ENCODE measurements at regions not wholly inside any gene's neighbourhood (a gene's known extent, or its start where the extent isn't known, plus 50 kb on each side); places are given as distances from the start of the nearest gene placed in this dataset.

GRCh38 chr2:66327066-66327740 is 107.7 kb upstream of the MEIS1 start:
- intact Hi-C loops (cut with micrococcal nuclease), result no loop called here
- no peak overlapping the region for H3K27ac Mint-ChIP-seq
- no peaks in the 10 kb centered on the region for H3K36me3 Mint-ChIP-seq (ENCODE audit: low read depth)
- H3K4me1 Mint-ChIP-seq, result no peaks in the 10 kb centered on the region
- H3K4me3 Mint-ChIP-seq, result no peak overlapping the region
- H3K27me3 Mint-ChIP-seq, result no peaks in the 10 kb centered on the region
- no peaks in the 10 kb centered on the region for H3K9me3 Mint-ChIP-seq
- no peak for DNase-seq

- Mint-ChIP-seq H3K9me3 (peaks cover under 1% of the 10 kb centered on the region), H3K27ac (no peak overlapping the region)
- intact Hi-C loops (cut with micrococcal nuclease), result no loop called here
Measured at GRCh38 chr2:66324909-66325528, 109.9 kb upstream of the MEIS1 start.

GRCh38 chr2:66324356-66324755 is 110.6 kb upstream of the MEIS1 start:
- intact Hi-C loops (cut with micrococcal nuclease), result no loop called here
- Mint-ChIP-seq H3K27me3 (no peaks in the 10 kb centered on the region), H3K4me1 (no peaks in the 10 kb centered on the region), H3K36me3 (ENCODE audit: low read depth) (no peaks in the 10 kb centered on the region), H3K27ac (no peak overlapping the region), H3K4me3 (no peak overlapping the region), H3K9me3 (peaks cover 3% of the 10 kb centered on the region)
- DNase-seq, result no peak

More at GRCh38 chr2:66324909-66325528, 109.9 kb upstream of the MEIS1 start:
- H3K4me3 Mint-ChIP-seq, result no peak overlapping the region
- DNase-seq, result no peak
- no peaks in the 10 kb centered on the region for H3K4me1 Mint-ChIP-seq
- no peaks in the 10 kb centered on the region for H3K36me3 Mint-ChIP-seq (ENCODE audit: low read depth)
- H3K27me3 Mint-ChIP-seq, result no peaks in the 10 kb centered on the region

GRCh38 chr2:66323406-66323805 is 111.5 kb upstream of the MEIS1 start:
- peaks cover 3% of the 10 kb centered on the region for H3K9me3 Mint-ChIP-seq
- no peak overlapping the region for H3K4me3 Mint-ChIP-seq
- no peaks in the 10 kb centered on the region for H3K4me1 Mint-ChIP-seq
- intact Hi-C loops (cut with micrococcal nuclease), result no loop called here
- H3K27me3 Mint-ChIP-seq, result no peaks in the 10 kb centered on the region
- no peak for DNase-seq
- H3K36me3 Mint-ChIP-seq (ENCODE audit: low read depth), result no peaks in the 10 kb centered on the region
- H3K27ac Mint-ChIP-seq, result no peak overlapping the region

- peaks cover 3% of the 10 kb centered on the region for H3K9me3 Mint-ChIP-seq
- no peak overlapping the region for H3K4me3 Mint-ChIP-seq
- no peak for DNase-seq
- H3K36me3 Mint-ChIP-seq (ENCODE audit: low read depth), result no peaks in the 10 kb centered on the region
- no peak overlapping the region for H3K27ac Mint-ChIP-seq
- no peaks in the 10 kb centered on the region for H3K27me3 Mint-ChIP-seq
- H3K4me1 Mint-ChIP-seq, result no peaks in the 10 kb centered on the region
- intact Hi-C loops (cut with micrococcal nuclease), result no loop called here
Measured at GRCh38 chr2:66322506-66323260, 112.2 kb upstream of the MEIS1 start.

GRCh38 chr2:66318009-66318561 is 116.8 kb upstream of the MEIS1 start:
- Mint-ChIP-seq H3K27me3 (no peaks in the 10 kb centered on the region), H3K9me3 (peaks cover 3% of the 10 kb centered on the region)
- intact Hi-C loops (cut with micrococcal nuclease), result no loop called here

GRCh38 chr2:66317268-66317890 is 117.5 kb upstream of the MEIS1 start:
- Mint-ChIP-seq H3K4me3 (no peak overlapping the region), H3K27ac (no peak overlapping the region), H3K4me1 (no peaks in the 10 kb centered on the region), H3K27me3 (no peaks in the 10 kb centered on the region), H3K9me3 (peaks cover 7% of the 10 kb centered on the region), H3K36me3 (ENCODE audit: low read depth) (no peaks in the 10 kb centered on the region)
- intact Hi-C loops (cut with micrococcal nuclease), result no loop called here
- DNase-seq, result no peak

More at GRCh38 chr2:66318009-66318561, 116.8 kb upstream of the MEIS1 start:
- DNase-seq, result no peak
- Mint-ChIP-seq H3K4me1 (no peaks in the 10 kb centered on the region), H3K4me3 (no peak overlapping the region), H3K27ac (no peak overlapping the region), H3K36me3 (ENCODE audit: low read depth) (no peaks in the 10 kb centered on the region)

- no peak for DNase-seq
- Mint-ChIP-seq H3K4me3 (no peak overlapping the region), H3K27me3 (no peaks in the 10 kb centered on the region), H3K4me1 (no peaks in the 10 kb centered on the region), H3K36me3 (ENCODE audit: low read depth) (no peaks in the 10 kb centered on the region), H3K27ac (no peak overlapping the region), H3K9me3 (no peaks in the 10 kb centered on the region)
- intact Hi-C loops (cut with micrococcal nuclease), result no loop called here
Measured at GRCh38 chr2:66306483-66306882, 128.4 kb upstream of the MEIS1 start.

GRCh38 chr2:66305718-66306117 is 129.2 kb upstream of the MEIS1 start:
- no peak overlapping the region for H3K27ac Mint-ChIP-seq
- no peaks in the 10 kb centered on the region for H3K4me1 Mint-ChIP-seq
- no peaks in the 10 kb centered on the region for H3K27me3 Mint-ChIP-seq
- H3K9me3 Mint-ChIP-seq, result no peaks in the 10 kb centered on the region
- H3K4me3 Mint-ChIP-seq, result no peak overlapping the region
- no peak for DNase-seq
- intact Hi-C loops (cut with micrococcal nuclease), result no loop called here
- no peaks in the 10 kb centered on the region for H3K36me3 Mint-ChIP-seq (ENCODE audit: low read depth)

GRCh38 chr2:66303471-66303870 is 131.5 kb upstream of the MEIS1 start:
- DNase-seq, result no peak
- H3K36me3 Mint-ChIP-seq (ENCODE audit: low read depth), result no peaks in the 10 kb centered on the region
- intact Hi-C loops (cut with micrococcal nuclease), result no loop called here
- H3K27me3 Mint-ChIP-seq, result no peaks in the 10 kb centered on the region
- no peaks in the 10 kb centered on the region for H3K4me1 Mint-ChIP-seq
- no peak overlapping the region for H3K27ac Mint-ChIP-seq
- H3K9me3 Mint-ChIP-seq, result no peaks in the 10 kb centered on the region
- no peak overlapping the region for H3K4me3 Mint-ChIP-seq

GRCh38 chr2:66301767-66302140 is 133.2 kb upstream of the MEIS1 start:
- H3K4me1 Mint-ChIP-seq, result no peaks in the 10 kb centered on the region
- H3K27ac Mint-ChIP-seq, result no peak overlapping the region
- no peaks in the 10 kb centered on the region for H3K9me3 Mint-ChIP-seq
- DNase-seq, result no peak
- H3K27me3 Mint-ChIP-seq, result no peaks in the 10 kb centered on the region
- H3K36me3 Mint-ChIP-seq (ENCODE audit: low read depth), result no peaks in the 10 kb centered on the region
- H3K4me3 Mint-ChIP-seq, result no peak overlapping the region
- intact Hi-C loops (cut with micrococcal nuclease), result no loop called here

- H3K36me3 Mint-ChIP-seq (ENCODE audit: low read depth), result no peaks in the 10 kb centered on the region
- no peak overlapping the region for H3K27ac Mint-ChIP-seq
- H3K4me3 Mint-ChIP-seq, result no peak overlapping the region
- intact Hi-C loops (cut with micrococcal nuclease), result no loop called here
- no peak for DNase-seq
- H3K9me3 Mint-ChIP-seq, result no peaks in the 10 kb centered on the region
- no peaks in the 10 kb centered on the region for H3K4me1 Mint-ChIP-seq
- no peaks in the 10 kb centered on the region for H3K27me3 Mint-ChIP-seq
Measured at GRCh38 chr2:66301022-66301766, 133.7 kb upstream of the MEIS1 start.

- Mint-ChIP-seq H3K4me3 (no peak overlapping the region), H3K9me3 (no peaks in the 10 kb centered on the region), H3K36me3 (ENCODE audit: low read depth) (no peaks in the 10 kb centered on the region), H3K27me3 (no peaks in the 10 kb centered on the region), H3K27ac (no peak overlapping the region), H3K4me1 (no peaks in the 10 kb centered on the region)
- intact Hi-C loops (cut with micrococcal nuclease), result no loop called here
- DNase-seq, result no peak
Measured at GRCh38 chr2:66283787-66284186, 151.1 kb upstream of the MEIS1 start.

Measured in activated CD4-positive, alpha-beta T cell treated with anti-CD3 and anti-CD28 coated beads, Interleukin-2, amount 10 ng/mL, durations not matched to agents 24 days and 14 days (primary cell).